IMR-90 (cell line): ENCODE measurements at regions not wholly inside any gene's neighbourhood (a gene's known extent, or its start where the extent isn't known, plus 50 kb on each side); places are given as distances from the start of the nearest gene placed in this dataset.
A peak's percentile ranks its signal among the peaks of the same experiment; 100 is the strongest.

Experiments
- ATAC-seq: fragments of 200-7000 bp; cut with Tn5 transposase; 2 replicates; pipeline ENCODE4 v1.9.1; 2020; ENCODE audit warnings: low read depth, mild to moderate bottlenecking, moderate library complexity
- BruUV-seq: library from RNA; stranded (reverse); fragments of 400-500 nt; replicated peaks from 2 replicates; lab custom pipeline; 2021; lab: Mats Ljungman, UMichigan
- CTCF ChIA-PET: fragments of 300-600 bp; formaldehyde crosslinking; extraction: SDS; loops from one replicate; lab custom pipeline; 2021; ENCODE audit warnings: antibody characterized with exemption; lab: Yijun Ruan, JAX
- POLR2A ChIA-PET: fragments of 300-600 bp; sonication (Branson Sonifier 250); formaldehyde crosslinking; loops from one replicate; lab custom pipeline; 2022; ENCODE audit warnings: antibody characterized with exemption; ENCODE audit not compliant: unreplicated experiment; lab: Charles Lee
- DNase-seq: peaks from one replicate; pipeline ENCODE4 v3.0.0; 2013
- H2AFZ ChIP-seq: replicated peaks from 2 replicates; pipeline ENCODE3; 2013; ENCODE audit warnings: low read length, mild to moderate bottlenecking; ENCODE audit not compliant: poor library complexity
- H2AK5ac ChIP-seq: 2 replicates; pipeline ENCODE4 v1.6.1; 2013; ENCODE audit warnings: low read depth, low read length, inconsistent platforms
- H2AK9ac ChIP-seq: replicated peaks from 2 replicates; pipeline ENCODE3; 2013; ENCODE audit warnings: mild to moderate bottlenecking, low read depth, low read length, moderate library complexity; ENCODE audit not compliant: poor library complexity
- H2BK120ac ChIP-seq: 2 replicates; pipeline ENCODE4 v1.6.1; 2013; ENCODE audit warnings: low read depth, low read length, inconsistent platforms
- H2BK15ac ChIP-seq: 3 replicates; pipeline ENCODE4 v1.6.1; 2013; ENCODE audit warnings: low read depth, low read length, inconsistent platforms
- H2BK20ac ChIP-seq: 2 replicates; pipeline ENCODE4 v1.6.1; 2013; ENCODE audit warnings: low read depth, mild to moderate bottlenecking, inconsistent platforms, low read length, moderate library complexity
- H2BK5ac ChIP-seq: 2 replicates; pipeline ENCODE4 v1.6.1; 2013; ENCODE audit warnings: mild to moderate bottlenecking, low read depth, low read length, inconsistent platforms; ENCODE audit not compliant: poor library complexity, severe bottlenecking
- H3K14ac ChIP-seq: replicated peaks from 2 replicates; pipeline ENCODE4 v1.6.1; 2013; ENCODE audit warnings: low read depth, low read length, inconsistent platforms
- H3K18ac ChIP-seq: 2 replicates; pipeline ENCODE4 v1.6.1; 2013; ENCODE audit warnings: low read depth, low read length, control low read depth
- H3K23ac ChIP-seq: 2 replicates; pipeline ENCODE4 v1.6.1; 2013; ENCODE audit warnings: low read depth, low read length, inconsistent platforms
- H3K27ac ChIP-seq: 2 replicates; pipeline ENCODE4 v1.5.1; 2013; ENCODE audit warnings: mild to moderate bottlenecking, control low read depth, low read length; ENCODE audit not compliant: insufficient read depth
- H3K27me3 ChIP-seq: 2 replicates; pipeline ENCODE4 v1.6.1; 2013; ENCODE audit warnings: low read length; ENCODE audit not compliant: control insufficient read depth, insufficient read depth
- H3K36me3 ChIP-seq: 2 replicates; pipeline ENCODE4 v1.6.1; 2013; ENCODE audit warnings: low read length, mixed read lengths; ENCODE audit not compliant: control insufficient read depth, insufficient read depth
- H3K4ac ChIP-seq: 2 replicates; pipeline ENCODE4 v1.6.1; 2013; ENCODE audit warnings: low read depth, low read length, inconsistent platforms
- H3K4me1 ChIP-seq: 2 replicates; pipeline ENCODE4 v1.6.1; 2013; ENCODE audit warnings: low read length, mixed read lengths; ENCODE audit not compliant: control insufficient read depth, insufficient read depth
- H3K4me2 ChIP-seq: 2 replicates; pipeline ENCODE4 v1.6.1; 2013; ENCODE audit warnings: low read depth, mild to moderate bottlenecking, control low read depth, low read length, moderate library complexity
- H3K4me3 ChIP-seq: 2 replicates; pipeline ENCODE4 v1.5.1; 2013; ENCODE audit warnings: low read depth, mild to moderate bottlenecking, control low read depth, low read length, moderate library complexity; ENCODE audit not compliant: insufficient read depth
- H3K56ac ChIP-seq: 2 replicates; pipeline ENCODE4 v1.6.1; 2013; ENCODE audit warnings: low read length, inconsistent platforms; ENCODE audit not compliant: insufficient read depth; ENCODE audit errors: extremely low read depth
- H3K79me1 ChIP-seq, 2 experiments: 2 replicates each; pipeline ENCODE4 v1.6.1; 2013; ENCODE audit warnings: low read length in 2 of 2, inconsistent platforms in 1 of 2, low read depth in 1 of 2
- H3K9ac ChIP-seq: 2 replicates; pipeline ENCODE4 v1.6.1; 2013; ENCODE audit warnings: low read depth, low read length, control low read depth
- H3K9me1 ChIP-seq: 2 replicates; pipeline ENCODE4 v1.6.1; 2013; ENCODE audit warnings: low read length, inconsistent platforms; ENCODE audit not compliant: insufficient read depth
- H3K9me3 ChIP-seq: 2 replicates; pipeline ENCODE4 v1.6.1; 2013; ENCODE audit warnings: low read length; ENCODE audit not compliant: control insufficient read depth, insufficient read depth
- H4K20me1 ChIP-seq: 2 replicates; pipeline ENCODE4 v1.6.1; 2013; ENCODE audit warnings: low read length, inconsistent platforms; ENCODE audit not compliant: insufficient read depth
- H4K5ac ChIP-seq: 2 replicates; pipeline ENCODE4 v1.6.1; 2013; ENCODE audit warnings: mild to moderate bottlenecking, low read depth, low read length, control low read depth
- H4K8ac ChIP-seq, 2 experiments: 2 replicates each; pipeline ENCODE4 v1.6.1; 2013; ENCODE audit warnings: low read depth in 2 of 2, low read length in 2 of 2, control low read depth in 1 of 2, inconsistent platforms in 1 of 2
- H4K91ac ChIP-seq: 2 replicates; pipeline ENCODE4 v1.6.1; 2013; ENCODE audit warnings: low read depth, low read length, inconsistent platforms; ENCODE audit not compliant: insufficient read depth
- CHD1 ChIP-seq: IDR thresholded peaks from 2 replicates; pipeline ENCODE4 v1.6.1; 2012; ENCODE audit warnings: low read depth, low read length, improper control_type of control experiment
- FOS ChIP-seq: fragments of 150-350 bp; IDR thresholded peaks from 2 replicates; pipeline ENCODE4 v1.6.1; 2016; ENCODE audit warnings: low read depth, low read length
- MAZ ChIP-seq: IDR thresholded peaks from 2 replicates; pipeline ENCODE4 v1.6.1; 2012; ENCODE audit warnings: low read depth, mild to moderate bottlenecking, low read length, improper control_type of control experiment, moderate library complexity, borderline replicate concordance
- POLR2A ChIP-seq: IDR thresholded peaks from 2 replicates; pipeline ENCODE4 v1.6.1; 2012; ENCODE audit warnings: mild to moderate bottlenecking, low read depth, low read length
- RAD21 ChIP-seq: IDR thresholded peaks from 2 replicates; pipeline ENCODE4 v1.6.1; 2012; ENCODE audit warnings: low read length, improper control_type of control experiment
- RCOR1 ChIP-seq: IDR thresholded peaks from 2 replicates; pipeline ENCODE4 v1.6.1; 2012; ENCODE audit warnings: mild to moderate bottlenecking, low read length, improper control_type of control experiment; ENCODE audit not compliant: insufficient replicate concordance
- RFX5 ChIP-seq: IDR thresholded peaks from 2 replicates; pipeline ENCODE4 v1.8.0; 2012; ENCODE audit warnings: low read depth, mild to moderate bottlenecking, low read length, moderate library complexity
- WGBS, 2 experiments: methylation state at CpG; one replicate each; pipeline versions ENCODE4 v1.1.5 to v1.1.7; 2013; ENCODE audit warnings: missing lambda C conversion rate in 2 of 2; ENCODE audit not compliant: insufficient read length in 1 of 2; ENCODE audit errors: extremely low coverage in 2 of 2; 5-methylcytosine and 5-hydroxymethylcytosine counted together
- dilution Hi-C: fragments of 300-500 bp; cut with HindIII; formaldehyde crosslinking; loops from one replicate; pipeline ENCODE4 v1.14.3; 2018; ENCODE audit warnings: low sequenced_read_pairs; ENCODE audit not compliant: unreplicated experiment
- in situ Hi-C: fragments of 300-500 bp; cut with MboI; formaldehyde crosslinking; loops from 3 replicates; pipeline ENCODE4 v1.14.3; 2019; ENCODE audit warnings: low sequenced_read_pairs, inconsistent platforms, mixed read lengths
- intact Hi-C: fragments of 100-400 bp; cut with micrococcal nuclease; formaldehyde crosslinking; loops from 2 replicates; pipeline ENCODE4 v1.10.0; 2022
- TF ChIP-seq, protein P1 (sequence below): conservative IDR thresholded peaks from 2 replicates; pipeline ENCODE4 v1.5.1; 2012; ENCODE audit warnings: mild to moderate bottlenecking, low read depth, low read length, improper control_type of control experiment
- TF ChIP-seq, protein P2 (sequence below): fragments of 150-350 bp; IDR thresholded peaks from 2 replicates; pipeline ENCODE4 v1.6.1; 2017; ENCODE audit warnings: mild to moderate bottlenecking, antibody characterized with exemption, low read length, low read depth

DNA sequence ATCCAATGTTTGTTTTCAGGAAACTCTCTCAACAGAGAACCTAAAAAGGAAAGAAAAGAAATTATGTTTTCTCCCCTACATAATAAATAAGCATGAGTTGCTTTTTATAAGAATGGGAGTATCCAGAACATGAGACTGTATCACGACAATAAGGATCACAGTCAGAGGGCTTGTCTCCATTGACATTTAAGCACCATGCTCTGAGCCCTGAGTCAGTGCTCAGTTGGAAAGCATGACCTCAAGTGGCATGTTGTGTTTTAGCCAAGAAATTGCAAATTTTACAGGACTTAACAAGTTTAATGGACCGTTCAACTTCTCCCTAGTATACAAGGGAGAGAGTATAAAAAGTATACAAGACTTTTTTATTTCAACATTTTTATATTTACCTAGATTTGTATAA lies 431.6 kb downstream of the GJA1 start:
- ATAC-seq (peak; percentile 37; the same call in 1 of the 2 replicates), DNase-seq (no peak)
- no peak overlapping the region for H3K4ac ChIP-seq
- BruUV-seq, result no TSS peak
- no peak overlapping the region for H3K4me3 ChIP-seq
- CTCF ChIA-PET, result no interaction called here
- H2BK5ac ChIP-seq, result no peak overlapping the region
- H3K4me2 ChIP-seq, result no peak overlapping the region
- TF ChIP-seq RAD21 (no peak), CHD1 (no peak), POLR2A (no peak), RFX5 (no peak), MAZ (no peak), FOS (no peak), RCOR1 (no peak)
- TF ChIP-seq, protein P1, sequence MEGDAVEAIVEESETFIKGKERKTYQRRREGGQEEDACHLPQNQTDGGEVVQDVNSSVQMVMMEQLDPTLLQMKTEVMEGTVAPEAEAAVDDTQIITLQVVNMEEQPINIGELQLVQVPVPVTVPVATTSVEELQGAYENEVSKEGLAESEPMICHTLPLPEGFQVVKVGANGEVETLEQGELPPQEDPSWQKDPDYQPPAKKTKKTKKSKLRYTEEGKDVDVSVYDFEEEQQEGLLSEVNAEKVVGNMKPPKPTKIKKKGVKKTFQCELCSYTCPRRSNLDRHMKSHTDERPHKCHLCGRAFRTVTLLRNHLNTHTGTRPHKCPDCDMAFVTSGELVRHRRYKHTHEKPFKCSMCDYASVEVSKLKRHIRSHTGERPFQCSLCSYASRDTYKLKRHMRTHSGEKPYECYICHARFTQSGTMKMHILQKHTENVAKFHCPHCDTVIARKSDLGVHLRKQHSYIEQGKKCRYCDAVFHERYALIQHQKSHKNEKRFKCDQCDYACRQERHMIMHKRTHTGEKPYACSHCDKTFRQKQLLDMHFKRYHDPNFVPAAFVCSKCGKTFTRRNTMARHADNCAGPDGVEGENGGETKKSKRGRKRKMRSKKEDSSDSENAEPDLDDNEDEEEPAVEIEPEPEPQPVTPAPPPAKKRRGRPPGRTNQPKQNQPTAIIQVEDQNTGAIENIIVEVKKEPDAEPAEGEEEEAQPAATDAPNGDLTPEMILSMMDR, result no peak
- TF ChIP-seq, protein P2, sequence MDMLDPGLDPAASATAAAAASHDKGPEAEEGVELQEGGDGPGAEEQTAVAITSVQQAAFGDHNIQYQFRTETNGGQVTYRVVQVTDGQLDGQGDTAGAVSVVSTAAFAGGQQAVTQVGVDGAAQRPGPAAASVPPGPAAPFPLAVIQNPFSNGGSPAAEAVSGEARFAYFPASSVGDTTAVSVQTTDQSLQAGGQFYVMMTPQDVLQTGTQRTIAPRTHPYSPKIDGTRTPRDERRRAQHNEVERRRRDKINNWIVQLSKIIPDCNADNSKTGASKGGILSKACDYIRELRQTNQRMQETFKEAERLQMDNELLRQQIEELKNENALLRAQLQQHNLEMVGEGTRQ, result no peak
- no peak overlapping the region for H2AK5ac ChIP-seq
- no peaks in the 10 kb centered on the region for H3K9me1 ChIP-seq
- in situ Hi-C loops (no loop called here), dilution Hi-C loops (no loop called here), intact Hi-C loops (no loop called here)
- H4K91ac ChIP-seq, result no peak overlapping the region
- no peak overlapping the region for H3K27ac ChIP-seq
- H3K23ac ChIP-seq, result no peak overlapping the region
- no peaks in the 10 kb centered on the region for H4K20me1 ChIP-seq
- H3K36me3 ChIP-seq, result no peaks in the 10 kb centered on the region
- no peak overlapping the region for H3K9ac ChIP-seq
- no peak overlapping the region for H2BK20ac ChIP-seq
- WGBS, 2 experiments, result no CpG with 5 or more reads among the region's 2 CpGs
- H3K14ac ChIP-seq, result no peak overlapping the region
- H4K5ac ChIP-seq, result no peak overlapping the region
- H2AFZ ChIP-seq, result no peak overlapping the region
- H2BK120ac ChIP-seq, result no peak overlapping the region
- peaks cover 2% of the 10 kb centered on the region; the same call in 1 of the 2 replicates for H3K4me1 ChIP-seq
- no peaks in the 10 kb centered on the region for H3K9me3 ChIP-seq
- H3K56ac ChIP-seq, result no peak overlapping the region
- H3K18ac ChIP-seq, result no peak overlapping the region
- H2AK9ac ChIP-seq, result no peak overlapping the region
- no peak overlapping the region for H2BK15ac ChIP-seq
- no peaks in the 10 kb centered on the region for H3K79me1 ChIP-seq
- POLR2A ChIA-PET, result no interaction called here
- H3K27me3 ChIP-seq, result no peaks in the 10 kb centered on the region
- H4K8ac ChIP-seq, result peak overlapping the region in 1 of 2 experiments; percentile 10; a peak in 1 of 4 replicates
